GM12878 (cell line): ENCODE measurements at regions not wholly inside any gene's neighbourhood (a gene's known extent, or its start where the extent isn't known, plus 50 kb on each side); places are given as distances from the start of the nearest gene placed in this dataset.

Experiments
- ATAC-seq: fragments of 200-7000 bp; cut with Tn5 transposase; 3 replicates; pipeline ENCODE4 v1.9.1; 2020; ENCODE audit warnings: mild to moderate bottlenecking, moderate library complexity
- BruUV-seq: library from RNA; stranded (reverse); fragments of 400-500 nt; replicated peaks from 2 replicates; lab custom pipeline; 2021; lab: Mats Ljungman, UMichigan
- CTCF ChIA-PET: fragments of 300-600 bp; sonication (Branson Sonifier 250); formaldehyde crosslinking; extraction: SDS; loops from one replicate; lab custom pipeline; 2021; ENCODE audit warnings: inconsistent platforms; lab: Yijun Ruan, JAX
- POLR2A ChIA-PET: fragments of 350-600 bp; formaldehyde crosslinking; extraction: SDS; loops from one replicate; lab custom pipeline; 2021; ENCODE audit warnings: inconsistent platforms; lab: Charles Lee
- RAD21 ChIA-PET: fragments of 300-600 bp; sonication (Branson Sonifier 250); formaldehyde crosslinking; loops from one replicate; lab custom pipeline; 2023; ENCODE audit warnings: antibody characterized with exemption; ENCODE audit not compliant: unreplicated experiment; lab: Charles Lee
- SMC1A ChIA-PET: fragments of 300-600 bp; sonication (Branson Sonifier 250); formaldehyde crosslinking; loops from one replicate; lab custom pipeline; 2023; ENCODE audit not compliant: unreplicated experiment, uncharacterized antibody; lab: Charles Lee
- DNase-seq: peaks from one replicate; pipeline ENCODE4 v3.0.0-alpha.2; 2011; ENCODE audit warnings: low read depth, low spot score
- FAIRE-seq: peaks from 3 replicates; lab custom pipeline; 2011; peaks lifted over from hg19 to GRCh38; lab: Jason Lieb, UNC
- H2AFZ ChIP-seq: 2 replicates; pipeline ENCODE4 v1.6.0; 2011; ENCODE audit warnings: low read depth, low read length, control low read depth; ENCODE audit not compliant: control insufficient read depth
- H3K27ac ChIP-seq: 2 replicates; pipeline ENCODE4 v1.5.1; 2011; ENCODE audit warnings: control low read depth; ENCODE audit not compliant: control insufficient read depth, insufficient read depth
- H3K27me3 ChIP-seq, 2 experiments: replicated peaks in 1 of 2; 2 replicates each; pipeline versions ENCODE4 v1.6.0 to v1.6.1; 2011; ENCODE audit warnings: low read length in 1 of 2; ENCODE audit not compliant: control insufficient read depth in 2 of 2, insufficient read depth in 2 of 2
- H3K36me3 ChIP-seq, 2 experiments: 2 replicates each; pipeline ENCODE4 v1.5.1; 2011; ENCODE audit warnings: low read length in 1 of 2; ENCODE audit not compliant: control insufficient read depth in 2 of 2, insufficient read depth in 2 of 2
- H3K4me1 ChIP-seq: 2 replicates; pipeline ENCODE4 v1.6.1; 2011; ENCODE audit warnings: mild to moderate bottlenecking, low read length, moderate library complexity, mixed read lengths; ENCODE audit not compliant: control insufficient read depth, insufficient read depth
- H3K4me2 ChIP-seq: 2 replicates; pipeline ENCODE4 v1.6.0; 2011; ENCODE audit warnings: control low read depth; ENCODE audit not compliant: control insufficient read depth, insufficient read depth
- H3K4me3 ChIP-seq: fragments of 200-600 bp; sonication (generic); 2 replicates; pipeline ENCODE4 v1.5.1; 2016
- H3K79me2 ChIP-seq: 2 replicates; pipeline ENCODE4 v1.6.0; 2011; ENCODE audit warnings: low read length; ENCODE audit not compliant: control insufficient read depth, insufficient read depth
- H3K9ac ChIP-seq: 2 replicates; pipeline ENCODE4 v1.8.0; 2011; ENCODE audit warnings: low read length, control low read depth, mixed read lengths; ENCODE audit not compliant: control insufficient read depth, insufficient read depth
- H3K9me3 ChIP-seq: replicated peaks from 3 replicates; pipeline ENCODE4 v1.5.1; 2011; ENCODE audit warnings: mild to moderate bottlenecking, low read length; ENCODE audit not compliant: control insufficient read depth, insufficient read depth
- H4K20me1 ChIP-seq: 2 replicates; pipeline ENCODE4 v1.6.0; 2011; ENCODE audit not compliant: control insufficient read depth, insufficient read depth
- ATF7 ChIP-seq: fragments of 450-650 bp; IDR thresholded peaks from 2 replicates; pipeline ENCODE4 v1.6.1; 2016; ENCODE audit warnings: low read depth, mild to moderate bottlenecking
- CEBPB ChIP-seq, 2 experiments: fragments of 150-350 bp in 1 of 2; IDR thresholded peaks; 2 replicates each; pipeline ENCODE4 v1.6.1; 2012 to 2014; ENCODE audit warnings: low read depth in 2 of 2, low read length in 2 of 2, borderline replicate concordance in 1 of 2, inconsistent platforms in 1 of 2
- EP300 ChIP-seq, 2 experiments: fragments of 150-350 bp in 1 of 2; IDR thresholded peaks; 2 replicates each; pipeline ENCODE4 v1.6.1; 2011 to 2012; ENCODE audit warnings: low read depth in 2 of 2, low read length in 2 of 2, borderline replicate concordance in 1 of 2, improper control_type of control experiment in 1 of 2, inconsistent platforms in 1 of 2; ENCODE audit not compliant: control insufficient read depth in 1 of 2
- HDAC2 ChIP-seq: fragments of 200-600 bp; sonication (generic); IDR thresholded peaks from 2 replicates; pipeline ENCODE4 v1.6.1; 2017
- JUNB ChIP-seq: IDR thresholded peaks from 2 replicates; pipeline ENCODE4 v1.6.1; 2016; ENCODE audit warnings: antibody characterized with exemption, mild to moderate bottlenecking
- POU2F2 ChIP-seq: IDR thresholded peaks from 3 replicates; pipeline ENCODE4 v1.6.1; 2011; ENCODE audit warnings: low read depth, mild to moderate bottlenecking, low read length, borderline replicate concordance
- PRDM15 ChIP-seq: fragments of 450-650 bp; formaldehyde crosslinking; IDR thresholded peaks from 2 replicates; pipeline ENCODE4 v1.4.0; 2020; ENCODE audit warnings: mild to moderate bottlenecking, moderate library complexity
- RAD21 ChIP-seq: IDR thresholded peaks from 2 replicates; pipeline ENCODE4 v1.6.1; 2011; ENCODE audit warnings: mild to moderate bottlenecking, low read depth, low read length, moderate library complexity; ENCODE audit not compliant: insufficient read depth
- SIX5 ChIP-seq: IDR thresholded peaks from 2 replicates; pipeline ENCODE4 v1.6.1; 2011; ENCODE audit warnings: mild to moderate bottlenecking, low read depth, low read length, moderate library complexity; ENCODE audit not compliant: severe bottlenecking
- SKIL ChIP-seq: fragments of 450-650 bp; IDR thresholded peaks from 2 replicates; pipeline ENCODE4 v1.6.1; 2017; ENCODE audit warnings: mild to moderate bottlenecking, low read depth, inconsistent platforms; ENCODE audit not compliant: poor library complexity, severe bottlenecking
- SMAD1 ChIP-seq: fragments of 450-650 bp; IDR thresholded peaks from 2 replicates; pipeline ENCODE4 v1.6.1; 2018; ENCODE audit warnings: mild to moderate bottlenecking, low read depth; ENCODE audit not compliant: partially characterized antibody
- SREBF1 ChIP-seq: IDR thresholded peaks from 2 replicates; pipeline ENCODE4 v1.6.1; 2012; ENCODE audit warnings: mild to moderate bottlenecking, low read length
- SRF ChIP-seq, 2 experiments: IDR thresholded peaks; 2 replicates each; pipeline ENCODE4 v1.6.1; 2011; ENCODE audit warnings: low read depth in 2 of 2, low read length in 2 of 2, mild to moderate bottlenecking in 1 of 2, moderate library complexity in 1 of 2
- TBL1XR1 ChIP-seq: IDR thresholded peaks from 2 replicates; pipeline ENCODE4 v1.6.1; 2012; ENCODE audit warnings: low read depth, low read length, improper control_type of control experiment
- TCF12 ChIP-seq: IDR thresholded peaks from 2 replicates; pipeline ENCODE4 v1.6.1; 2011; ENCODE audit warnings: low read depth, mild to moderate bottlenecking, low read length
- USF1 ChIP-seq: IDR thresholded peaks from 2 replicates; pipeline ENCODE4 v1.6.1; 2011; ENCODE audit warnings: borderline replicate concordance, low read depth, mild to moderate bottlenecking, moderate library complexity, mixed read lengths, low read length; ENCODE audit not compliant: insufficient read depth; ENCODE audit errors: extremely low read length
- ZSCAN29 ChIP-seq: fragments of 450-650 bp; IDR thresholded peaks from 2 replicates; pipeline ENCODE4 v1.6.1; 2017; ENCODE audit warnings: mild to moderate bottlenecking, moderate library complexity
- ZZZ3 ChIP-seq: IDR thresholded peaks from 2 replicates; pipeline ENCODE4 v1.6.1; 2011; ENCODE audit warnings: low read depth; ENCODE audit not compliant: control insufficient read depth, insufficient read length
- WGBS: methylation state at CpG from one replicate; pipeline ENCODE4 v1.1.6; 2016; ENCODE audit warnings: low lambda C conversion rate; ENCODE audit not compliant: insufficient replicate concordance, insufficient coverage; ENCODE audit errors: missing lambda C conversion rate; 5-methylcytosine and 5-hydroxymethylcytosine counted together
- in situ Hi-C: fragments of 300-500 bp; cut with MboI; formaldehyde crosslinking; loops from 9 replicates; pipeline ENCODE4 v1.14.3; 2018; ENCODE audit warnings: mixed read lengths
- intact Hi-C: fragments of 100-400 bp; cut with micrococcal nuclease; formaldehyde crosslinking; loops from one replicate; pipeline ENCODE4 v1.14.2; 2022; ENCODE audit not compliant: unreplicated experiment

- TF ChIP-seq TCF12 (no peak), EP300 (IDR thresholded peaks at IDR 0.05; ENCODE audit: borderline replicate concordance in 1 of 2, control insufficient read depth in 1 of 2, low read depth in 2 of 2, low read length in 2 of 2) (no peak), USF1 (no peak), PRDM15 (CRISPR knock-in tag) (no peak), SIX5 (no peak), HDAC2 (no peak), ZZZ3 (no peak)
Measured at GRCh38 chr1:182122256-182122912, 60.9 kb upstream of the ZNF648 start (continued).

GRCh38 chr1:182121787-182122186, 60.3 kb upstream of the ZNF648 start:
- H3K4me1 ChIP-seq: no peaks in the 10 kb centered on the region
- peaks cover 0 to 5% of the 10 kb centered on the region in 2 experiments; a peak in 3 of 4 replicates for H3K27me3 ChIP-seq
- no peak overlapping the region for H3K9ac ChIP-seq
- SMC1A ChIA-PET: no interaction called here
- BruUV-seq: no TSS peak
- no peak overlapping the region for H2AFZ ChIP-seq
- H4K20me1 ChIP-seq: no peaks in the 10 kb centered on the region
- no peaks in the 10 kb centered on the region for H3K36me3 ChIP-seq
- POLR2A ChIA-PET: interaction anchor here (0.6 kb wide), 1 partner anchor 14 kb away, joined by 3 read pairs; no protein-coding TSS in a partner anchor
- in situ Hi-C loops (no loop called here), intact Hi-C loops (no loop called here)
- RAD21 ChIA-PET: no interaction called here
- no peak for ATAC-seq
- CTCF ChIA-PET: no interaction called here
- no peak for FAIRE-seq
- no peak overlapping the region for H3K27ac ChIP-seq
- H3K9me3 ChIP-seq: no peaks in the 10 kb centered on the region
- H3K79me2 ChIP-seq: no peaks in the 10 kb centered on the region
- no peak for DNase-seq
- no peak overlapping the region for H3K4me3 ChIP-seq
- no peak overlapping the region for H3K4me2 ChIP-seq
- 17% methylated on average over 2 of the region's 2 CpGs for WGBS
- TF ChIP-seq CEBPB (IDR thresholded peaks at IDR 0.05; ENCODE audit: borderline replicate concordance in 1 of 2, low read depth in 2 of 2, low read length in 2 of 2) (no peak), POU2F2 (no peak), SREBF1 (no peak), JUNB (no peak), TBL1XR1 (no peak), SKIL (no peak), RAD21 (no peak), ZSCAN29 (no peak), SRF (IDR thresholded peaks at IDR 0.05; ENCODE audit: low read depth in 2 of 2, low read length in 2 of 2) (no peak), ATF7 (no peak), SMAD1 (no peak)
